ENCODE measurements at regions not wholly inside any gene's neighbourhood (a gene's known extent, or its start where the extent isn't known, plus 50 kb on each side); places are given as distances from the start of the nearest gene placed in this dataset.
A peak's percentile ranks its signal among the peaks of the same experiment; 100 is the strongest.

GRCh38 chr1:72915581-72915980 lies 633.2 kb upstream of the NEGR1 start:
- no peak for DNase-seq

- DNase-seq, result no peak
Observed at GRCh38 chr1:72911656-72912055, 629.3 kb upstream of the NEGR1 start.

- no peak for DNase-seq
Observed at GRCh38 chr1:72896256-72896655, 613.9 kb upstream of the NEGR1 start.

GRCh38 chr1:72892461-72892860 lies 610.1 kb upstream of the NEGR1 start:
- no peak for DNase-seq

GRCh38 chr1:72891976-72892375 lies 609.6 kb upstream of the NEGR1 start:
- DNase-seq, result no peak

- DNase-seq, result no peak
Observed at GRCh38 chr1:72885841-72886240, 603.5 kb upstream of the NEGR1 start.

GRCh38 chr1:72885017-72885416 lies 602.7 kb upstream of the NEGR1 start:
- DNase-seq, result no peak

GRCh38 chr1:72869873-72870272 lies 587.5 kb upstream of the NEGR1 start:
- DNase-seq, result no peak

- DNase-seq, result no peak
Observed at GRCh38 chr1:72869441-72869840, 587.1 kb upstream of the NEGR1 start.

GRCh38 chr1:72851597-72851996 lies 569.3 kb upstream of the NEGR1 start:
- no peak for DNase-seq

GRCh38 chr1:72848997-72849396 lies 566.7 kb upstream of the NEGR1 start:
- no peak for DNase-seq

- no peak for DNase-seq
Observed at GRCh38 chr1:72847651-72848050, 565.3 kb upstream of the NEGR1 start.

GRCh38 chr1:72846476-72847278 lies 564.3 kb upstream of the NEGR1 start:
- no peak for DNase-seq

GRCh38 chr1:72845981-72846380 lies 563.6 kb upstream of the NEGR1 start:
- DNase-seq, result no peak

GRCh38 chr1:72845381-72845780 lies 563.0 kb upstream of the NEGR1 start:
- peak; percentile 50 for DNase-seq

- no peak for DNase-seq
Observed at GRCh38 chr1:72837781-72838180, 555.4 kb upstream of the NEGR1 start.

GRCh38 chr1:72830606-72831390 lies 548.5 kb upstream of the NEGR1 start:
- DNase-seq, result peak; percentile 9

GRCh38 chr1:72827278-72827677 lies 544.9 kb upstream of the NEGR1 start:
- peak; percentile 70 for DNase-seq

- DNase-seq, result no peak
Observed at GRCh38 chr1:72804541-72804940, 522.2 kb upstream of the NEGR1 start.

GRCh38 chr1:72781038-72781437 lies 498.7 kb upstream of the NEGR1 start:
- no peak for DNase-seq

- no peak for DNase-seq
Observed at GRCh38 chr1:72780212-72780611, 497.9 kb upstream of the NEGR1 start.

- DNase-seq, result no peak
Observed at GRCh38 chr1:72777918-72778317, 495.6 kb upstream of the NEGR1 start.

- DNase-seq, result no peak
Observed at GRCh38 chr1:72763481-72763880, 481.1 kb upstream of the NEGR1 start.

GRCh38 chr1:72759486-72759885 lies 477.1 kb upstream of the NEGR1 start:
- no peak for DNase-seq

All from DMS53 (cell line).